VCaP (cell line): ENCODE measurements at regions not wholly inside any gene's neighbourhood (a gene's known extent, or its start where the extent isn't known, plus 50 kb on each side); places are given as distances from the start of the nearest gene placed in this dataset.
A peak's percentile ranks its signal among the peaks of the same experiment; 100 is the strongest.
"Not testable (repeated sequence)": the region's sequence is repeated elsewhere in the genome, so short reads cannot be mapped to it uniquely, and the experiment has no call there.

Source experiments
- H3K27ac ChIP-seq: fragments of 450-650 bp; 2 replicates; pipeline ENCODE4 v1.5.1; 2017
- TF ChIP-seq, protein P1 (sequence below): fragments of 450-650 bp; conservative IDR thresholded peaks from 2 replicates; pipeline ENCODE4 v1.5.1; 2017; ENCODE audit warnings: mild to moderate bottlenecking, moderate library complexity

- TF ChIP-seq, protein P1, sequence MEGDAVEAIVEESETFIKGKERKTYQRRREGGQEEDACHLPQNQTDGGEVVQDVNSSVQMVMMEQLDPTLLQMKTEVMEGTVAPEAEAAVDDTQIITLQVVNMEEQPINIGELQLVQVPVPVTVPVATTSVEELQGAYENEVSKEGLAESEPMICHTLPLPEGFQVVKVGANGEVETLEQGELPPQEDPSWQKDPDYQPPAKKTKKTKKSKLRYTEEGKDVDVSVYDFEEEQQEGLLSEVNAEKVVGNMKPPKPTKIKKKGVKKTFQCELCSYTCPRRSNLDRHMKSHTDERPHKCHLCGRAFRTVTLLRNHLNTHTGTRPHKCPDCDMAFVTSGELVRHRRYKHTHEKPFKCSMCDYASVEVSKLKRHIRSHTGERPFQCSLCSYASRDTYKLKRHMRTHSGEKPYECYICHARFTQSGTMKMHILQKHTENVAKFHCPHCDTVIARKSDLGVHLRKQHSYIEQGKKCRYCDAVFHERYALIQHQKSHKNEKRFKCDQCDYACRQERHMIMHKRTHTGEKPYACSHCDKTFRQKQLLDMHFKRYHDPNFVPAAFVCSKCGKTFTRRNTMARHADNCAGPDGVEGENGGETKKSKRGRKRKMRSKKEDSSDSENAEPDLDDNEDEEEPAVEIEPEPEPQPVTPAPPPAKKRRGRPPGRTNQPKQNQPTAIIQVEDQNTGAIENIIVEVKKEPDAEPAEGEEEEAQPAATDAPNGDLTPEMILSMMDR, result peak; percentile 89
These were observed 109.2 kb downstream of the ATXN7L3B start for GRCh38 chr12:74646831-74647230.

DNA sequence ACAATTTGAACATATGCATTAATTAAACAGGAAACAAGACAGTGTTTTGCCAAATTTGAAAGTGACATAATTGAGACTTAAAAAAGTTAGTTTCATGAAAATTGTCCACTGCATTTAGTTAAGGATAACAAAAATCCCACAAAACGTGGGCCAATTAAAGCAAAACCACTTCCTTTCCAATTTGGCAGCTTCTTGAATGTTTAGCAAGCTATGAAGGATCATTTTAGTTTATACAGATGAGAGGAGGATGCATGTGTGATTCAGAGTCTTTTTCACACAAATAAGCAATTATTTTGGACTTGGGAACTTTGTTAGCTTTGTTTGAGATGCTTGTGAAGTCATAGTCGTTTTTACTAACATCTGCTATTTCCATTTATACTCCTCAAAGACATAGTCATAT lies 109.6 kb downstream of the ATXN7L3B start:
- TF ChIP-seq, protein P1, result peak; percentile 28
- no peak overlapping the region for H3K27ac ChIP-seq

More at GRCh38 chr12:74646831-74647230, 109.2 kb downstream of the ATXN7L3B start:
- peak overlapping the region; percentile 1; the same call in 1 of the 2 replicates for H3K27ac ChIP-seq

- TF ChIP-seq, protein P1, result no peak
- H3K27ac ChIP-seq, result no peak overlapping the region
These were observed 118.6 kb downstream of the ATXN7L3B start for GRCh38 chr12:74656251-74656650.

DNA sequence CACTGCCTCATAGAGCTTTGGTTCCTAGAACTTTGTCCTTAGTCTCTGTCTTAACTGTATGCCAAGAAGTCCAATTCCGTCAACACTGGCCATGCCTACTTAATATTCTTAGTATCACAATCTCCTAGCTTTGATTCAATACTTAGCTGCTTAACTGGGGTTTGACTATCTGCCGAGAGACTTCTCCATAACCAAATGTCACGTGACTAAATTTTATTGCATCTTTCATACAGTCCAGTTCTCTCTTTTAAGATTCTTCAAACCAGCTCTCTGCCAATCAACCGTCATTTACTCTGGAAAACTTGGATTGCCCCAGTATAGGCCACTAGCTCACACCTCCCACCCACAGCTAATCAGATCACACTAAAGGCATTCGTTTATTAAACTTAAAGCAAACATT lies 122.8 kb downstream of the ATXN7L3B start:
- TF ChIP-seq, protein P1, result no peak
- H3K27ac ChIP-seq, result no peak overlapping the region

DNA sequence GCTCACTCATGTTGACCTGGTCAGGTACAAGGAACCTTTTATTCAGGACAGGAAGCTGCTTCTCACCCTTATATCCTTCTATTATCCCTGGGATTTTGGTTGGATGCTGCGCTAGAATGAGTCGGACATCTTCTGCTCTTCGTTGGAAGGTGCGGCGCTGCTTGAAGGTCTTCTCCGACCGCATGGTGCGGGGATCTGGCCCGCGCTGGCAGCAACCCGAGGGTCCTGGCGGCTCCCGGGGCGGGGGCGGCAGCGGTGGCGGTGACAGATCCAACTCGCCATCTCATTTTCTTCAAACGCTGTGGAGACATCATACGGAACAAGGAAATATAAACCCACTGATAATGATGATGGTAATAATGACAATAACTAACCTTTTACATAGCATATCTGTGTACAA lies 126.3 kb downstream of the ATXN7L3B start:
- H3K27ac ChIP-seq, result no peak overlapping the region
- TF ChIP-seq, protein P1, result no peak

- TF ChIP-seq, protein P1, result no peak
- no peak overlapping the region for H3K27ac ChIP-seq
These were observed 128.1 kb downstream of the ATXN7L3B start for GRCh38 chr12:74665690-74666089.

- H3K27ac ChIP-seq, result no peak overlapping the region
- TF ChIP-seq, protein P1, result no peak
These were observed 133.8 kb downstream of the ATXN7L3B start for GRCh38 chr12:74671421-74671820.

GRCh38 chr12:74676955-74677354 lies 139.3 kb downstream of the ATXN7L3B start:
- H3K27ac ChIP-seq, result not testable (repeated sequence)
